ENCODE measurements at regions not wholly inside any gene's neighbourhood (a gene's known extent, or its start where the extent isn't known, plus 50 kb on each side); places are given as distances from the start of the nearest gene placed in this dataset.

- TF ChIP-seq POLR2A (IDR thresholded peaks at IDR 0.05; ENCODE audit: low read depth, low read length) (no peak), POLR2AphosphoS5 (IDR thresholded peaks at IDR 0.05; ENCODE audit: low read depth, low read length) (no peak), TAF1 (IDR thresholded peaks at IDR 0.05; ENCODE audit: borderline replicate concordance, low read depth, low read length) (no peak)
Observed at GRCh38 chr10:43906490-43906889, 257.8 kb upstream of the ZNF32 start.

Data from GM12892 (cell line).